ENCODE measurements at regions not wholly inside any gene's neighbourhood (a gene's known extent, or its start where the extent isn't known, plus 50 kb on each side); places are given as distances from the start of the nearest gene placed in this dataset.

GRCh38 chr10:2871673-2872219 is 195.6 kb upstream of the PFKP start:
- TF ChIP-seq CTCF (conservative IDR thresholded peaks at IDR 0.05) (no peak), ZFX (IDR thresholded peaks at IDR 0.05) (no peak)

Data from C4-2B (cell line).